ENCODE measurements at regions not wholly inside any gene's neighbourhood (a gene's known extent, or its start where the extent isn't known, plus 50 kb on each side); places are given as distances from the start of the nearest gene placed in this dataset.

DNA sequence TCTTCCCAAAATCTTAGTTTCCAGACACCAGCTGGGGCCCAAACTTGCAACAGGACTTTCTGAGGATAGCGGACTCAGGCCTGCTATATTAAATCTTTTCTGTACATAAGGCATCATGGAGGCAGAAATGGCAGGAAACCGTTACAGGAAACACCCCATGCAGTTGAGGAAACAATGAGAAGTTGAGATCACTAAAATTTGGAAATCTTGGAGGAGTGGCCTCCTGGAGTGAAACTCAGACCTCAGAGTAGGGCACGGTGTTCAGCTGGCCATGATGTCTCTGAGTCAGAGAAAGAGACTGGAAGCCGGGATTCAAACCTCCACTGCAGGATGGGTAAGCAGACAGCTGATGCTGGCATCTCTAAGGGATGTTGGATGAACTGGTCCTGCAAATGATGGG is 372.6 kb upstream of the CTSO start:
- TF ChIP-seq, protein P1, sequence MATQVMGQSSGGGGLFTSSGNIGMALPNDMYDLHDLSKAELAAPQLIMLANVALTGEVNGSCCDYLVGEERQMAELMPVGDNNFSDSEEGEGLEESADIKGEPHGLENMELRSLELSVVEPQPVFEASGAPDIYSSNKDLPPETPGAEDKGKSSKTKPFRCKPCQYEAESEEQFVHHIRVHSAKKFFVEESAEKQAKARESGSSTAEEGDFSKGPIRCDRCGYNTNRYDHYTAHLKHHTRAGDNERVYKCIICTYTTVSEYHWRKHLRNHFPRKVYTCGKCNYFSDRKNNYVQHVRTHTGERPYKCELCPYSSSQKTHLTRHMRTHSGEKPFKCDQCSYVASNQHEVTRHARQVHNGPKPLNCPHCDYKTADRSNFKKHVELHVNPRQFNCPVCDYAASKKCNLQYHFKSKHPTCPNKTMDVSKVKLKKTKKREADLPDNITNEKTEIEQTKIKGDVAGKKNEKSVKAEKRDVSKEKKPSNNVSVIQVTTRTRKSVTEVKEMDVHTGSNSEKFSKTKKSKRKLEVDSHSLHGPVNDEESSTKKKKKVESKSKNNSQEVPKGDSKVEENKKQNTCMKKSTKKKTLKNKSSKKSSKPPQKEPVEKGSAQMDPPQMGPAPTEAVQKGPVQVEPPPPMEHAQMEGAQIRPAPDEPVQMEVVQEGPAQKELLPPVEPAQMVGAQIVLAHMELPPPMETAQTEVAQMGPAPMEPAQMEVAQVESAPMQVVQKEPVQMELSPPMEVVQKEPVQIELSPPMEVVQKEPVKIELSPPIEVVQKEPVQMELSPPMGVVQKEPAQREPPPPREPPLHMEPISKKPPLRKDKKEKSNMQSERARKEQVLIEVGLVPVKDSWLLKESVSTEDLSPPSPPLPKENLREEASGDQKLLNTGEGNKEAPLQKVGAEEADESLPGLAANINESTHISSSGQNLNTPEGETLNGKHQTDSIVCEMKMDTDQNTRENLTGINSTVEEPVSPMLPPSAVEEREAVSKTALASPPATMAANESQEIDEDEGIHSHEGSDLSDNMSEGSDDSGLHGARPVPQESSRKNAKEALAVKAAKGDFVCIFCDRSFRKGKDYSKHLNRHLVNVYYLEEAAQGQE (IDR thresholded peaks at IDR 0.05; ENCODE audit: low read depth) = no peak
- TF ChIP-seq CREB1 (IDR thresholded peaks at IDR 0.05; ENCODE audit: low read depth) = no peak
- TF ChIP-seq, protein P2, sequence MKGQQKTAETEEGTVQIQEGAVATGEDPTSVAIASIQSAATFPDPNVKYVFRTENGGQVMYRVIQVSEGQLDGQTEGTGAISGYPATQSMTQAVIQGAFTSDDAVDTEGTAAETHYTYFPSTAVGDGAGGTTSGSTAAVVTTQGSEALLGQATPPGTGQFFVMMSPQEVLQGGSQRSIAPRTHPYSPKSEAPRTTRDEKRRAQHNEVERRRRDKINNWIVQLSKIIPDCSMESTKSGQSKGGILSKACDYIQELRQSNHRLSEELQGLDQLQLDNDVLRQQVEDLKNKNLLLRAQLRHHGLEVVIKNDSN (IDR thresholded peaks at IDR 0.05) = no peak
- TF ChIP-seq RAD21 (IDR thresholded peaks at IDR 0.05; ENCODE audit: low read depth) = no peak
- no peak for TF ChIP-seq TAF1 (IDR thresholded peaks at IDR 0.05; ENCODE audit: low read depth)
- TF ChIP-seq CEBPB (IDR thresholded peaks at IDR 0.05) = no peak
- TF ChIP-seq TCF12 (IDR thresholded peaks at IDR 0.05; ENCODE audit: low read depth) = no peak
- TF ChIP-seq TEAD4 (IDR thresholded peaks at IDR 0.05) = no peak
- TF ChIP-seq ZBTB7A (IDR thresholded peaks at IDR 0.05; ENCODE audit: low read depth) = no peak
- no peak for TF ChIP-seq EGR1 (IDR thresholded peaks at IDR 0.05)
- TF ChIP-seq FOXM1 (IDR thresholded peaks at IDR 0.05; ENCODE audit: borderline replicate concordance, low read depth) = no peak
- TF ChIP-seq NFIC (IDR thresholded peaks at IDR 0.05) = no peak
- TF ChIP-seq, protein P3, sequence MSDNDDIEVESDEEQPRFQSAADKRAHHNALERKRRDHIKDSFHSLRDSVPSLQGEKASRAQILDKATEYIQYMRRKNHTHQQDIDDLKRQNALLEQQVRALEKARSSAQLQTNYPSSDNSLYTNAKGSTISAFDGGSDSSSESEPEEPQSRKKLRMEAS (IDR thresholded peaks at IDR 0.05) = no peak
- no peak for TF ChIP-seq YY1 (IDR thresholded peaks at IDR 0.05; ENCODE audit: low read depth)
- TF ChIP-seq EP300 (IDR thresholded peaks at IDR 0.05; ENCODE audit: borderline replicate concordance) = no peak

DNA sequence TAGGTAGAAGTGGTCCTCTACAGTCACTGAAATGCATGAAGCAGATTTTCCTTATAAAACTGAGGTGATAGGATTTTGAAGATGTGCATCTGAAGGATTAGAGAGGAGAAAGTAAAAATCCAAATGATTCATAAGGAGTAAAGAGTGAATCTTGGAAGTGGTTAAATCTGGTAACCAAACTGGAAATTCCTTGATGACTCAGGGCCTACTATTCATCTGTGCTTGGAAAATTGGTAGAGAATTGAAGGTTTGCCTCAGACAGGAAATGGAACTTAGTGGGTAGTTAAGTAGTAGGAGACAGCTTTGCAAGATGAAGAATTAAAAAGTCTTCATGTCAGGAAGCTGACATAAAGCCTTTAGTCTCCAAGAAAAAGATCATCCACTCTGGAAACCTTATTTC is 368.9 kb upstream of the CTSO start:
- TF ChIP-seq NFIC (IDR thresholded peaks at IDR 0.05) = no peak
- TF ChIP-seq, protein P2 (IDR thresholded peaks at IDR 0.05) = no peak
- TF ChIP-seq CEBPB (IDR thresholded peaks at IDR 0.05) = no peak
- no peak for TF ChIP-seq ZBTB7A (IDR thresholded peaks at IDR 0.05; ENCODE audit: low read depth)
- no peak for TF ChIP-seq TEAD4 (IDR thresholded peaks at IDR 0.05)
- TF ChIP-seq YY1 (IDR thresholded peaks at IDR 0.05; ENCODE audit: low read depth) = no peak
- no peak for TF ChIP-seq EP300 (IDR thresholded peaks at IDR 0.05; ENCODE audit: borderline replicate concordance)
- no peak for TF ChIP-seq FOXM1 (IDR thresholded peaks at IDR 0.05; ENCODE audit: borderline replicate concordance, low read depth)
- TF ChIP-seq, protein P3 (IDR thresholded peaks at IDR 0.05) = no peak
- TF ChIP-seq TAF1 (IDR thresholded peaks at IDR 0.05; ENCODE audit: low read depth) = no peak
- TF ChIP-seq TCF12 (IDR thresholded peaks at IDR 0.05; ENCODE audit: low read depth) = no peak
- no peak for TF ChIP-seq CREB1 (IDR thresholded peaks at IDR 0.05; ENCODE audit: low read depth)

DNA sequence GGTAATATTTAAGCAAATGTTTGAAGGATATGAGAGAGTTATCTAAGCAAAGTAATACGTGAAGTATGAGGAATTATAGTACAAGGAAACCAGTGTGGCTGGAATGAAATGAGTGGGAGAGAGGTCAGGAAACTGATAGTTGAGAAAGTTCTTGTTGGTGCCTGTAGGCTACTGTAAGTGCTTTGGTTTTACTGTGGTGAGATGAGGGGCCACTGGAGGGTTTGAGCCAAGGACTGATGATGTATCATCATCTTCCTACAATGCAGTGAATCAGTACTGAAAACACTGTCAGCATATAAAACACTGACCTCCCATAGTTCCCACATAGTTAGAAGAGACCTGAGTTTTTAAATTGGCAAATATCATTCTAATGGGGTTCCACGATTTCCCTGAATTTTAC is 367.5 kb upstream of the CTSO start:
- TF ChIP-seq NFIC (IDR thresholded peaks at IDR 0.05) = no peak
- TF ChIP-seq CEBPB (IDR thresholded peaks at IDR 0.05) = no peak
- no peak for TF ChIP-seq TCF12 (IDR thresholded peaks at IDR 0.05; ENCODE audit: low read depth)

DNA sequence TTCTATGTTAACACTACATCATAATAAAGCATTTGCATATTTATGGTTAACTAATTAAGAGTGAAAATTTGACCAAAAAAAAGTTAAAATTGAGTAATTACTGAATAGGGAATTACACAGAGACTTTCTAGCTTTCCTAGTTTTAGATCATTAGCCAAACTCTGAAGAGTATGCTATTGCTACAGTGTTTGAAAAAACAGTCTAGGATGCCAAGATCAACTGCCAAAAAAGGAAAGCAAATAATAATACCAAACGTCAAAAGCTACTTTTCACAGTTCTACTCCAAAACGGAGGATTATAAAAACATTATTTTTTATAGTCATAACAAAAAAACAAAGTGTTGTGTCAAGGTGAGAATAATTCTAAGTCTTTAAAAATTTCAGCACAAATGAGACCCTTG is 359.8 kb upstream of the CTSO start:
- TF ChIP-seq EP300 (IDR thresholded peaks at IDR 0.05; ENCODE audit: borderline replicate concordance) = no peak
- TF ChIP-seq RAD21 (IDR thresholded peaks at IDR 0.05; ENCODE audit: low read depth) = no peak
- TF ChIP-seq, protein P3 (IDR thresholded peaks at IDR 0.05) = no peak
- TF ChIP-seq TEAD4 (IDR thresholded peaks at IDR 0.05) = no peak
- TF ChIP-seq, protein P1 (IDR thresholded peaks at IDR 0.05; ENCODE audit: low read depth) = no peak

DNA sequence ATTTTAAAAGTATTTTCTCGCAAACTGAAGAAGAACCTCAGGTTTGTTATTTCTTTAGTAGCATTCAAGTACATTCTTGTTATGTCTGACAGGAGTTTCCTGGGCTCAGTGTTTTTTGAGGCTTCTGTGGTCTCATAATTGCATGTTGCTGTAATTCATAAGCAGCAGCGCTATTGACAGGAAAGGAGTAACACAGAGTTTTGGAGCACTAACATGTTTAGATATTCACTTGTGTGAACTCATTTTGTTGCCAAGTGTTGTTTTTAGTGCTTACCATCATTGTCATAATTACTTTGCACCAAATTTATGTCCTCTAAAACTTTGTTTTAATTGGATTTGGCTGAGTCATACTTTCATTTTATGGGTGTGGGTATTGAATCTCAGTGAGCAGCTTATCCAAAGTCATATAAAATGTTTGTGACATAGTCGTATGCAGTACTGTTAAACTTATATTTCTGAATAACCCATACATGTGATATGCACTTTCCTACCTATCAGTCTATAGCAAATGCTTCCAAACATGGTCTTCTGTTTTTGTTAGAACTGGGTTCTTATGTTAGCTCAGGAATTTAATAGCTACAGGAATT is 358.7 kb upstream of the CTSO start:
- no peak for TF ChIP-seq EP300 (IDR thresholded peaks at IDR 0.05; ENCODE audit: borderline replicate concordance)
- TF ChIP-seq TEAD4 (IDR thresholded peaks at IDR 0.05) = no peak
- TF ChIP-seq, protein P3 (IDR thresholded peaks at IDR 0.05) = no peak
- no peak for TF ChIP-seq YY1 (IDR thresholded peaks at IDR 0.05; ENCODE audit: low read depth)
- TF ChIP-seq, protein P1 (IDR thresholded peaks at IDR 0.05; ENCODE audit: low read depth) = no peak

Measured in Ishikawa (cell line).